Activated naive CD4-positive, alpha-beta T cell treated with anti-CD3 and anti-CD28 coated beads, Interleukin-2, amount 50 U/mL, for 72 hours (primary cell): ENCODE measurements at regions not wholly inside any gene's neighbourhood (a gene's known extent, or its start where the extent isn't known, plus 50 kb on each side); places are given as distances from the start of the nearest gene placed in this dataset.

ENCODE experiments used
- ATAC-seq, 2 donors: fragments of 150-1000 bp; cut with Tn5 transposase; 2 replicates each; pipeline ENCODE4 v1.10.0; 2021; ENCODE audit warnings: mild to moderate bottlenecking in 2 of 2, moderate library complexity in 2 of 2
- DNase-seq, 2 donors: peaks; one replicate each; pipeline ENCODE4 v3.0.0; 2021 to 2022; ENCODE audit warnings: low spot score in 2 of 2
- H3K27ac Mint-ChIP-seq, 2 donors: one replicate each; pipeline ENCODE4 v1.8.0; 2022; ENCODE audit warnings: mild to moderate bottlenecking in 2 of 2, mixed read lengths in 2 of 2
- H3K36me3 Mint-ChIP-seq, 2 donors: one replicate each; pipeline ENCODE4 v1.8.0; 2022; ENCODE audit warnings: mixed read lengths in 2 of 2
- H3K9me3 Mint-ChIP-seq, 2 donors: one replicate each; pipeline ENCODE4 v1.8.0; 2022; ENCODE audit warnings: mixed read lengths in 2 of 2

DNA sequence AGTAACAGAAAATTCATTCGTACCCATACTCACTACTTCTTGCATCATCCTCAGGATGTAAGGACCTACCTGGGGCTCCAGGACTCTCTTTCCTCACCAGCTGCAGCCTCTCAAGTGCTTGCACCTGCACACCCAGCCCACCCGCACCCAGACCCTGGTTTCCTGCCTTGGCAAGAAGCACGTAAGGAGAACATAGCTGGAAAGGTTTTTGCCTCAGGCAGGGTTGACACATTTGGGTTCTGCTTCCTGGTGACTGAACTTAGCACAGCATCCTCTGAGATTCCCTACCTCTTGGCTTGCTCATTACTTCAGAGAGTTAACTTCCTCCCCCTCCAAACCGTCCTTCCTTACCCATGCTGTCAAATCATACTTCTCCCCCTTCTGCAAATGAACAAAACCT lies 556.9 kb downstream of the CD83 start:
- ATAC-seq: peak; percentile 17 to 34
- no peak for DNase-seq
- no peaks in the 10 kb centered on the region for H3K36me3 Mint-ChIP-seq
- H3K27ac Mint-ChIP-seq: peak overlapping the region; percentile 87 to 95
- peaks cover 0 to 20% of the 10 kb centered on the region in 2 donors for H3K9me3 Mint-ChIP-seq

GRCh38 chr6:14674867-14675648 lies 557.5 kb downstream of the CD83 start:
- peak overlapping the region; percentile 87 to 95 for H3K27ac Mint-ChIP-seq
- DNase-seq: peak in 1 of 2 donors; percentile 38
- no peaks in the 10 kb centered on the region for H3K36me3 Mint-ChIP-seq
- H3K9me3 Mint-ChIP-seq: peaks cover 0 to 15% of the 10 kb centered on the region in 2 donors
- peak; percentile 87 to 99 for ATAC-seq

GRCh38 chr6:14676064-14676463 lies 558.5 kb downstream of the CD83 start:
- Mint-ChIP-seq H3K27ac (peak overlapping the region; percentile 87 to 93), H3K9me3 (peaks cover 0 to 6% of the 10 kb centered on the region in 2 donors), H3K36me3 (no peaks in the 10 kb centered on the region)
- ATAC-seq (peak in 1 of 2 donors; percentile 75), DNase-seq (no peak)

DNA sequence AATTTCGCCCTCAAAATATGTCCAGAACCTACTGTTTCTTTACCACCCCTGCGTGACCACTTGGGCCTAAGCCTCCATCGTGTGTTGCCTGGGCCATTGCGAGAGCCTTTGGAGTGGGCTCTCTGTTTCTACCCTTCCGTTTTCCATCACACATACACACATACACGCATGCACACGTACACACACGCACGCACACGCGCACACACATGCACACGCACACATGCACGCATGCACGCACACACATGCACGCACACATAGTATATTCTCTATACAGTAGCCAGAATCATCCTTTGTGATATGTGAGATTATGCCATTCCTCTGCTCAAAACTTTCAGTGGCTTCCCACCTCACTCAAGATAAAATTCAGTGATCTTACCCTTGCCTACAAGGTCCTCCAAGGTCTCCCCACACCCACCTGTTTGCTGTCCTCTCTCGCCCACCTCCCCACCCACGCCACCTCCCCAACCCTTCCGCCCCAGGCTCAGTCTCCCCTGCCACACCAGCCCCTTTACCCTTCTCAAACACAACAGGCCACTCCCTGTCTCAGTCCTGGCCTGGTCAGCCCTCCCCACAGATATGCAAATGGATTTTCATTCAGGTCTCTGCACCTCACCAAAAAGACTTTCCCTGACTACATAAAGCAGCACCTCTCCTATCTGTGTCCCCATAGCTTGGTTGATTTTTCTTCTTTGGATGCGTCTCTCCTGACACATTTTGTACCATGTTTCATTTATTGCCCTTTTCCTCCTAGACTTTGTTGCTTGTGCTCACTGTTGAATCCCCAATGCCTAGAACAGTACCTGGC lies 559.6 kb downstream of the CD83 start:
- H3K36me3 Mint-ChIP-seq: peaks cover 0 to 4% of the 10 kb centered on the region in 2 donors
- H3K9me3 Mint-ChIP-seq: peaks cover 0 to 9% of the 10 kb centered on the region in 2 donors
- no peak overlapping the region for H3K27ac Mint-ChIP-seq
- DNase-seq (no peak), ATAC-seq (no peak)

DNA sequence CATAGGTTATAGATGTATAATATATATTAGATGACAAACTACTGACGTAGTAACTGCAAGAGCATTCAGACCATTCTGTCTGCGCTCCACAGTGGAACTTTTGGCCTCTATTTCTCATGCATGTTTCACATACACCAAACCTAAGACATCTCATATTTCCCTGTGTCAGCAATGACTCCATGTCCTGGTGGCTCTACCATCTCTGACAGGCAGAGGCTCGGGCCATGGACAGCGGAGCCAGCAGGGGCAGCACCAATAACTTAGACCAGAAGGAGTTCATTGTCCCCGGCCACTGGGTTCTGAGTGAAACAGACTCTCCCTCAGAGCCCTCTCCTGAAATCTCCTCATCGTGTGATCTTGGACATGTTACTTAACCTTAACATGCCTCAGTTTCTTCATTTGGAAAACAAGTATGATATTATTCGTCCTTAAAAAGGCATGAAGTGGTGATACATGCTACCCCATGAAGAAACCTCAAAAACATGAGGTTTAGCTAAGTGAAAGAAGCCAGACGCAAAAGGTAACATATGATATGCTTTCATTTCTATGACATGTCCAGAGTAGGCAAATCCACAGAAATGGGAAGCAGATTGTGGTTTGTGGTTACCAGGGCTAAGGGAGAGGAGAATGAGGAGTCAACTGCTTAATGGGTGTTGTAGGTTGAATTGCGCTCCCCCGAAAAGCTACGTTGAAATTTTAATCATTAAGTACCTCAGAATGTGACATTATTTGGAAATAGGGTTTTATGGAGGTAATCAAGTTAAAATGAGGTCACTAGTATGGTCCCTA lies 564.0 kb upstream of the JARID2 start:
- Mint-ChIP-seq H3K36me3 (peaks cover 0 to 9% of the 10 kb centered on the region in 2 donors), H3K27ac (no peak overlapping the region), H3K9me3 (peaks cover 0 to 13% of the 10 kb centered on the region in 2 donors)
- no peak for DNase-seq
- ATAC-seq: no peak

- no peak for DNase-seq
- H3K27ac Mint-ChIP-seq: no peak overlapping the region
- H3K36me3 Mint-ChIP-seq: peaks cover 0 to 9% of the 10 kb centered on the region in 2 donors
- no peak for ATAC-seq
- H3K9me3 Mint-ChIP-seq: peaks cover 0 to 12% of the 10 kb centered on the region in 2 donors
These were observed 563.1 kb upstream of the JARID2 start for GRCh38 chr6:14682812-14683211.

DNA sequence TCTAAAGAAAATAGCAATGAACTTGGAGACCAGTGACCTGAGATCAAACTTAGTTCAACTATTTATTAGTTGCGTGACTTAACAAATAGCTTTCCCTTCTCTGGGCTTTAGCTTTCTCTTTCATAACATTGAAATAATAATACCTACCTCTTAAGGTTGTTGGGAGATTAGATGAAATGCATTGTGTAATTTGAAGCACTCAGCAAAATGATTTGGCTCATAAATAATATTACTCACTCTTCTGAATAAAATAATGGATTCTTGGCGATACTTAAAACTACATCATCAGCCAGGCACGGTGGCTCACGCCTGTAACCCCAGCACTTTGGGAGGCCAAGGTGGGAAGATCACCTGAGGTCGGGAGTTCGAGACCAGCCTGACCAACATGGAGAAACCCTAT lies 556.2 kb upstream of the JARID2 start:
- ATAC-seq (no peak), DNase-seq (no peak)
- Mint-ChIP-seq H3K27ac (no peak overlapping the region), H3K36me3 (no peaks in the 10 kb centered on the region), H3K9me3 (no peaks in the 10 kb centered on the region)

DNA sequence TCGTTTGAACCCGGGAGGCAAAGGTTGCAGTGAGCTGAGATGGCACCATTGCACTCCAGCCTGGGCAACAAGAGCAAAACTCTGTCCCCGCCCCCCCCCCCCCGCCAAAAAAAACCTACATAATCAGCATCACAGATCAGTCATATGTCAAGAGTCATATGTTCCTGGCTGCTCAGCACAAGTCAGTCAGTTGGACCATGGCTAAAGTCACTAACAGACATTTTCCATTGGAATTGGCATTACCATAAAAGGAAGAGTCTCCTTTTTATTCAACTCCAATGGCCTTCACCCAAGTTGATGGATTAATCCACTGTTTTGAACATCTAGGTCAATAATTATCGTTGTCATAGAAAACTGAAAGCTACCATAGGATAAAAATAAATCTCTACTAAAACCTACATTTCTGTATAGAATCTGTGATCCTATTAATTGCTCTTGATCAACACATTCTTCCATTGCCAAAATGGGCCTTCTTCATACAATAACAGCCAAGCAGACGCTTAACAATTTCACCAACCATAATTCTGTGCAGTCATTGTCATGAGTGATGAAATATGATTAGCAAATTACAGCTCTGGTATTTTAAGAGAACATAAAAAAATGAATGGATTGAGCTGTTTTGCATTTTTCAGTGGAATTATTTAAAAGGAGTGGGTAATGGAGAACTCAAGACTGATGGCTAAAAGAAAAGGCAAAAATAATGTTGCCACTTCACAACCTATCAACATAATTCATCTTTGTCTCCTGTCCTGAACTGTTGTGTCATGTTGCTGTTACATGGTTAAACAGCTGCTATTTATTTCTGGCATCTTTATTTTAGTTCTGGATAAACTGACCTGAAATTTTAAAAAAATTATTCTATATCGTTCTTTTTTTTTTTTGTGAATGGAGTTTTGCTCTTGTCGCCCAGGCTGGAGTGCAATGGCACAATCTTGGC lies 555.5 kb upstream of the JARID2 start:
- ATAC-seq (no peak), DNase-seq (no peak)
- H3K9me3 Mint-ChIP-seq: no peaks in the 10 kb centered on the region
- H3K36me3 Mint-ChIP-seq: no peaks in the 10 kb centered on the region
- H3K27ac Mint-ChIP-seq: no peak overlapping the region

- ATAC-seq (peak; percentile 61 to 63), DNase-seq (no peak)
- H3K27ac Mint-ChIP-seq: no peak overlapping the region
- H3K9me3 Mint-ChIP-seq: no peaks in the 10 kb centered on the region
- no peaks in the 10 kb centered on the region for H3K36me3 Mint-ChIP-seq
These were observed 553.7 kb upstream of the JARID2 start for GRCh38 chr6:14692208-14692607.

GRCh38 chr6:14693301-14694192 lies 552.3 kb upstream of the JARID2 start:
- H3K27ac Mint-ChIP-seq: no peak overlapping the region
- DNase-seq (no peak), ATAC-seq (peak in 1 of 2 donors; percentile 62)
- no peaks in the 10 kb centered on the region for H3K9me3 Mint-ChIP-seq
- H3K36me3 Mint-ChIP-seq: no peaks in the 10 kb centered on the region

DNA sequence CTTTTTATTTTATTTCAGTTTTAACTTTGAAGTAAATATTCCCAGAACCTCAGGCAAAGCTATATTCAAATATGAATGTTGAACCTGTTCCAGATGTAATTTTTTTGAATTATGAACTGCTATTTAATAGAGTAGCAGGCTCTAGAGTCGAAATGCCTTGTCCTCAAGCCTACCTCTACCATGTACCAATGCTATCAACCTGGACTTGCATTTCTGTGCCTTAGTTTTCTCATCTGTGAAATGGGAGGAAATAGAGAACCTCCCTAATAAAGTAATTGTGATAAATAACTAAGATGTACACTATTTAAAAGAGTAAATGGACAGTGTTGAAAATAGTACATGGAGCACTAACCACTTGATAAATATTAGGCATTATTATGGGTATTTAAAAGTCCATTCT lies 551.6 kb upstream of the JARID2 start:
- ATAC-seq (no peak), DNase-seq (no peak)
- Mint-ChIP-seq H3K36me3 (no peaks in the 10 kb centered on the region), H3K27ac (no peak overlapping the region), H3K9me3 (no peaks in the 10 kb centered on the region)

DNA sequence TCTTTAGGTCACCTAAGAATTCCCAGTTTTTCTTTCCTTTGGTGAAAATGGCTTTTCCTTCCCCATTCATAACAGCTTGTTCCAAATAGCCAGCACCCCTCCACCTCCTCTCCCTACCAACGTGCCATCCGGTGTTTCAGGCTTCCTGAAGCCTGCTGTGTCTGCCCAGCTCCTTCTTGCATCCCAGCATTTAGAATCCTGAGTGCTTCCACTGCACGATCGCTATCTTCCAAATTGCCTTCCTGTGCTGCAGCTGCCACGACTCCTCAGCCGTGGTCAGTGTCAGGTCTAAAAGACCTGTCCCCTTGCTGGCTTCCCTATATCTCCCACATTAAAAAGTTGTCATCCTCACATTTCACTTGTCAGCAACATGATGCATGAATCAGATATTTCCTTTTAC lies 550.3 kb upstream of the JARID2 start:
- ATAC-seq (no peak), DNase-seq (no peak)
- Mint-ChIP-seq H3K9me3 (peaks cover 3 to 6% of the 10 kb centered on the region in 2 donors), H3K27ac (no peak overlapping the region), H3K36me3 (no peaks in the 10 kb centered on the region)

DNA sequence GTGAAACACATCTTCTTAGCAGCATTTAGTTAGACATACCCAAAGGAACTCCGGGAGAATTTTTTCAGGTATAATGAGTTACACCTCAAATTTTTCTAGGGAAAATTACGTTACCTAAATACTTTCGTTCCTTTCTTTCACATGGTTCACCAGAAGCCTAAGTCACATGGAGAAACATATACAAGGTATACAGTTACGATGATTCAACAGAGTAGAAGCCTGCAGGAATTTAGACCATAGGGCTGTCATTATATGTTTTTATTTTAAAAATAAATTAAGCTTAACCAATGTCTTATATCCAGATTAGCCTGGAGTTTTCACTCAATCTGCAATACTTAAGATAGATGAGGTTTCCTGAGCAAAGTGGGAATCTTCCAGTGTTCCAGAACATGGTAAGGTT lies 549.5 kb upstream of the JARID2 start:
- H3K9me3 Mint-ChIP-seq: peaks cover 3 to 10% of the 10 kb centered on the region in 2 donors
- ATAC-seq (no peak), DNase-seq (no peak)
- H3K36me3 Mint-ChIP-seq: no peaks in the 10 kb centered on the region
- no peak overlapping the region for H3K27ac Mint-ChIP-seq

- no peaks in the 10 kb centered on the region for H3K36me3 Mint-ChIP-seq
- DNase-seq: no peak
- peaks cover 3 to 15% of the 10 kb centered on the region in 2 donors for H3K9me3 Mint-ChIP-seq
- no peak for ATAC-seq
- H3K27ac Mint-ChIP-seq: no peak overlapping the region
These were observed 548.4 kb upstream of the JARID2 start for GRCh38 chr6:14697427-14697826.
